Testis (tissue), 2 donors: ENCODE measurements at regions not wholly inside any gene's neighbourhood (a gene's known extent, or its start where the extent isn't known, plus 50 kb on each side); places are given as distances from the start of the nearest gene placed in this dataset.

Experiments
- POLR2A ChIP-seq: fragments of 450-650 bp; IDR thresholded peaks from one replicate; pipeline ENCODE4 v1.6.1; 2017; ENCODE audit warnings: antibody characterized with exemption, mild to moderate bottlenecking, moderate library complexity
- TF ChIP-seq, protein P1 (sequence below), 3 experiments: fragments of 450-650 bp in 2 of 3; fragments of 200-600 bp in 1 of 3; sonication (generic) in 1 of 3; IDR thresholded peaks; one replicate each; pipeline ENCODE4 v1.5.1; 2016 to 2019; ENCODE audit warnings: antibody characterized with exemption in 3 of 3, mild to moderate bottlenecking in 2 of 3, moderate library complexity in 1 of 3

DNA sequence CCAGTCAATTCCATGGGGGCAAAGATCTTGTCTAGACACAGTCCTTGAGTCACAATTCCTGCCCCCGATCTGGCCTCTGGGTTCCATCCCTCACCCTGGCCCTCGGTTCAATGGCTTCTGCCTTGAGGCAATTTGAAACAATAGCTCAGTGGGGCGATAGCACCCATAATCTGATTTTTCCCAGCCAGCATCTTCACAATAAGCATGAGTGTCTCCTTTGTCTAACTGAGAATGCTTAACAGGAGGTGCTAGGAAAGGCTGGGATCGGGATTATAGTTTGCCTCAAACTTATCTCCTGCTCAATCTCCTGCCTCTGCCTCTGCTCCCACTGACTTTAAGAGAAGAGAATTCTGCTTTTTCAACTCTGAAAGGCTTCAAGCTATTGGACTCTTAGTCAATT lies 293.9 kb upstream of the PROX1 start:
- TF ChIP-seq, protein P1, sequence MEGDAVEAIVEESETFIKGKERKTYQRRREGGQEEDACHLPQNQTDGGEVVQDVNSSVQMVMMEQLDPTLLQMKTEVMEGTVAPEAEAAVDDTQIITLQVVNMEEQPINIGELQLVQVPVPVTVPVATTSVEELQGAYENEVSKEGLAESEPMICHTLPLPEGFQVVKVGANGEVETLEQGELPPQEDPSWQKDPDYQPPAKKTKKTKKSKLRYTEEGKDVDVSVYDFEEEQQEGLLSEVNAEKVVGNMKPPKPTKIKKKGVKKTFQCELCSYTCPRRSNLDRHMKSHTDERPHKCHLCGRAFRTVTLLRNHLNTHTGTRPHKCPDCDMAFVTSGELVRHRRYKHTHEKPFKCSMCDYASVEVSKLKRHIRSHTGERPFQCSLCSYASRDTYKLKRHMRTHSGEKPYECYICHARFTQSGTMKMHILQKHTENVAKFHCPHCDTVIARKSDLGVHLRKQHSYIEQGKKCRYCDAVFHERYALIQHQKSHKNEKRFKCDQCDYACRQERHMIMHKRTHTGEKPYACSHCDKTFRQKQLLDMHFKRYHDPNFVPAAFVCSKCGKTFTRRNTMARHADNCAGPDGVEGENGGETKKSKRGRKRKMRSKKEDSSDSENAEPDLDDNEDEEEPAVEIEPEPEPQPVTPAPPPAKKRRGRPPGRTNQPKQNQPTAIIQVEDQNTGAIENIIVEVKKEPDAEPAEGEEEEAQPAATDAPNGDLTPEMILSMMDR (IDR thresholded peaks at IDR 0.05): no peak
- TF ChIP-seq POLR2A: no peak
